ENCODE measurements at regions not wholly inside any gene's neighbourhood (a gene's known extent, or its start where the extent isn't known, plus 50 kb on each side); places are given as distances from the start of the nearest gene placed in this dataset.

- no peak for DNase-seq (ENCODE audit: low read depth, low spot score)
- H3K4me3 ChIP-seq (ENCODE audit: low read length): no peak overlapping the region
Observed at GRCh38 chr4:24003926-24004325, 114.1 kb upstream of the PPARGC1A start.

GRCh38 chr4:24003496-24003895 lies 113.6 kb upstream of the PPARGC1A start:
- no peak for DNase-seq (ENCODE audit: low read depth, low spot score)
- H3K4me3 ChIP-seq (ENCODE audit: low read length): no peak overlapping the region

- H3K4me3 ChIP-seq (ENCODE audit: low read length): no peak overlapping the region
- DNase-seq (ENCODE audit: low read depth, low spot score): no peak
Observed at GRCh38 chr4:24002330-24002966, 112.6 kb upstream of the PPARGC1A start.

GRCh38 chr4:24001486-24002329 lies 111.9 kb upstream of the PPARGC1A start:
- no peak for DNase-seq (ENCODE audit: low read depth, low spot score)
- no peak overlapping the region for H3K4me3 ChIP-seq (ENCODE audit: low read length)

- no peak overlapping the region for H3K4me3 ChIP-seq (ENCODE audit: low read length)
- DNase-seq (ENCODE audit: low read depth, low spot score): no peak
Observed at GRCh38 chr4:24000470-24000831, 110.6 kb upstream of the PPARGC1A start.

- no peak for DNase-seq (ENCODE audit: low read depth, low spot score)
- no peak overlapping the region for H3K4me3 ChIP-seq (ENCODE audit: low read length)
Observed at GRCh38 chr4:23999714-24000469, 110.0 kb upstream of the PPARGC1A start.

GRCh38 chr4:23993373-23993772 lies 103.5 kb upstream of the PPARGC1A start:
- DNase-seq (ENCODE audit: low read depth, low spot score): no peak
- no peak overlapping the region for H3K4me3 ChIP-seq (ENCODE audit: low read length)

GRCh38 chr4:23991444-23991843 lies 101.6 kb upstream of the PPARGC1A start:
- no peak overlapping the region for H3K4me3 ChIP-seq (ENCODE audit: low read length)
- no peak for DNase-seq (ENCODE audit: low read depth, low spot score)

- DNase-seq (ENCODE audit: low read depth, low spot score): no peak
- H3K4me3 ChIP-seq (ENCODE audit: low read length): no peak overlapping the region
Observed at GRCh38 chr4:23986270-23986669, 96.4 kb upstream of the PPARGC1A start.

- DNase-seq (ENCODE audit: low read depth, low spot score): no peak
- no peak overlapping the region for H3K4me3 ChIP-seq (ENCODE audit: low read length)
Observed at GRCh38 chr4:23981328-23981727, 91.5 kb upstream of the PPARGC1A start.

- DNase-seq (ENCODE audit: low read depth, low spot score): no peak
- H3K4me3 ChIP-seq (ENCODE audit: low read length): no peak overlapping the region
Observed at GRCh38 chr4:23979534-23979933, 89.7 kb upstream of the PPARGC1A start.

GRCh38 chr4:23978002-23978401 lies 88.2 kb upstream of the PPARGC1A start:
- H3K4me3 ChIP-seq (ENCODE audit: low read length): no peak overlapping the region
- no peak for DNase-seq (ENCODE audit: low read depth, low spot score)

GRCh38 chr4:23976423-23976822 lies 86.6 kb upstream of the PPARGC1A start:
- H3K4me3 ChIP-seq (ENCODE audit: low read length): no peak overlapping the region
- no peak for DNase-seq (ENCODE audit: low read depth, low spot score)

GRCh38 chr4:23973308-23973855 lies 83.5 kb upstream of the PPARGC1A start:
- DNase-seq (ENCODE audit: low read depth, low spot score): no peak
- no peak overlapping the region for H3K4me3 ChIP-seq (ENCODE audit: low read length)

GRCh38 chr4:23972805-23973204 lies 83.0 kb upstream of the PPARGC1A start:
- no peak for DNase-seq (ENCODE audit: low read depth, low spot score)
- H3K4me3 ChIP-seq (ENCODE audit: low read length): no peak overlapping the region

GRCh38 chr4:23972187-23972586 lies 82.3 kb upstream of the PPARGC1A start:
- DNase-seq (ENCODE audit: low read depth, low spot score): no peak
- H3K4me3 ChIP-seq (ENCODE audit: low read length): no peak overlapping the region

GRCh38 chr4:23970201-23970850 lies 80.5 kb upstream of the PPARGC1A start:
- no peak overlapping the region for H3K4me3 ChIP-seq (ENCODE audit: low read length)
- no peak for DNase-seq (ENCODE audit: low read depth, low spot score)

- no peak overlapping the region for H3K4me3 ChIP-seq (ENCODE audit: low read length)
- DNase-seq (ENCODE audit: low read depth, low spot score): no peak
Observed at GRCh38 chr4:23969635-23970145, 79.8 kb upstream of the PPARGC1A start.

- no peak for DNase-seq (ENCODE audit: low read depth, low spot score)
- H3K4me3 ChIP-seq (ENCODE audit: low read length): no peak overlapping the region
Observed at GRCh38 chr4:23967281-23967680, 77.4 kb upstream of the PPARGC1A start.
